ENCODE measurements at regions not wholly inside any gene's neighbourhood (a gene's known extent, or its start where the extent isn't known, plus 50 kb on each side); places are given as distances from the start of the nearest gene placed in this dataset.

GRCh38 chr11:18878211-18878610, 61.0 kb downstream of the MRGPRX1 start:
- H3K36me3 Mint-ChIP-seq (ENCODE audit: low read depth): no peaks in the 10 kb centered on the region
- H3K9me3 Mint-ChIP-seq: no peaks in the 10 kb centered on the region
- H3K27me3 Mint-ChIP-seq: peaks cover 26% of the 10 kb centered on the region
- CTCF ChIA-PET: interaction anchor here (0.6 kb wide), 1 partner anchor 887 kb away, joined by 3 read pairs; no protein-coding TSS in a partner anchor
- no peak overlapping the region for H3K27ac Mint-ChIP-seq
- no peak overlapping the region for H3K4me3 Mint-ChIP-seq
- POLR2A ChIA-PET: no interaction called here
- H3K4me1 Mint-ChIP-seq: no peaks in the 10 kb centered on the region
- DNase-seq: no peak

- Mint-ChIP-seq H3K27me3 (peaks cover 17% of the 10 kb centered on the region), H3K27ac (no peak overlapping the region), H3K36me3 (ENCODE audit: low read depth) (no peaks in the 10 kb centered on the region), H3K9me3 (no peaks in the 10 kb centered on the region), H3K4me3 (no peak overlapping the region), H3K4me1 (no peaks in the 10 kb centered on the region)
- DNase-seq: no peak
- POLR2A ChIA-PET: no interaction called here
- CTCF ChIA-PET: no interaction called here
Observed at GRCh38 chr11:18865951-18866350, 73.3 kb downstream of the MRGPRX1 start.

GRCh38 chr11:18865261-18865660, 73.7 kb upstream of the PTPN5 start:
- DNase-seq: no peak
- no peaks in the 10 kb centered on the region for H3K36me3 Mint-ChIP-seq (ENCODE audit: low read depth)
- H3K4me3 Mint-ChIP-seq: no peak overlapping the region
- no peaks in the 10 kb centered on the region for H3K4me1 Mint-ChIP-seq
- POLR2A ChIA-PET: no interaction called here
- H3K27ac Mint-ChIP-seq: no peak overlapping the region
- H3K9me3 Mint-ChIP-seq: no peaks in the 10 kb centered on the region
- CTCF ChIA-PET: no interaction called here
- peaks cover 17% of the 10 kb centered on the region for H3K27me3 Mint-ChIP-seq

- H3K4me3 Mint-ChIP-seq: no peak overlapping the region
- H3K27ac Mint-ChIP-seq: no peak overlapping the region
- H3K36me3 Mint-ChIP-seq (ENCODE audit: low read depth): no peaks in the 10 kb centered on the region
- H3K9me3 Mint-ChIP-seq: no peaks in the 10 kb centered on the region
- DNase-seq: no peak
- ChIA-PET CTCF (interaction anchor here (0.6 to 2.7 kb wide), 4 partner anchors 77 to 738 kb away, joined by 3 to 8 read pairs (median 4); no protein-coding TSS in a partner anchor), POLR2A (no interaction called here)
- peaks cover 37% of the 10 kb centered on the region for H3K27me3 Mint-ChIP-seq
- H3K4me1 Mint-ChIP-seq: no peaks in the 10 kb centered on the region
Observed at GRCh38 chr11:18853086-18853720, 61.6 kb upstream of the PTPN5 start.

GRCh38 chr11:18849406-18849805, 57.8 kb upstream of the PTPN5 start:
- POLR2A ChIA-PET: no interaction called here
- Mint-ChIP-seq H3K4me1 (no peaks in the 10 kb centered on the region), H3K36me3 (ENCODE audit: low read depth) (no peaks in the 10 kb centered on the region), H3K4me3 (no peak overlapping the region), H3K27me3 (peaks cover 31% of the 10 kb centered on the region), H3K27ac (no peak overlapping the region), H3K9me3 (no peaks in the 10 kb centered on the region)
- no peak for DNase-seq
- CTCF ChIA-PET: interaction anchor here (3.2 kb wide), 1 partner anchor 73 kb away, joined by 11 read pairs; no protein-coding TSS in a partner anchor

GRCh38 chr11:18844753-18845367, 53.3 kb upstream of the PTPN5 start:
- no peaks in the 10 kb centered on the region for H3K4me1 Mint-ChIP-seq
- H3K27me3 Mint-ChIP-seq: peaks cover 32% of the 10 kb centered on the region
- no peaks in the 10 kb centered on the region for H3K36me3 Mint-ChIP-seq (ENCODE audit: low read depth)
- peaks cover 6% of the 10 kb centered on the region for H3K9me3 Mint-ChIP-seq
- no peak overlapping the region for H3K4me3 Mint-ChIP-seq
- no peak overlapping the region for H3K27ac Mint-ChIP-seq
- ChIA-PET CTCF (interaction anchor here (0.5 to 0.9 kb wide), 2 partner anchors 12 to 406 kb away, joined by 3 to 7 read pairs; no protein-coding TSS in a partner anchor), POLR2A (no interaction called here)
- no peak for DNase-seq
